ENCODE measurements at regions not wholly inside any gene's neighbourhood (a gene's known extent, or its start where the extent isn't known, plus 50 kb on each side); places are given as distances from the start of the nearest gene placed in this dataset.

DNA sequence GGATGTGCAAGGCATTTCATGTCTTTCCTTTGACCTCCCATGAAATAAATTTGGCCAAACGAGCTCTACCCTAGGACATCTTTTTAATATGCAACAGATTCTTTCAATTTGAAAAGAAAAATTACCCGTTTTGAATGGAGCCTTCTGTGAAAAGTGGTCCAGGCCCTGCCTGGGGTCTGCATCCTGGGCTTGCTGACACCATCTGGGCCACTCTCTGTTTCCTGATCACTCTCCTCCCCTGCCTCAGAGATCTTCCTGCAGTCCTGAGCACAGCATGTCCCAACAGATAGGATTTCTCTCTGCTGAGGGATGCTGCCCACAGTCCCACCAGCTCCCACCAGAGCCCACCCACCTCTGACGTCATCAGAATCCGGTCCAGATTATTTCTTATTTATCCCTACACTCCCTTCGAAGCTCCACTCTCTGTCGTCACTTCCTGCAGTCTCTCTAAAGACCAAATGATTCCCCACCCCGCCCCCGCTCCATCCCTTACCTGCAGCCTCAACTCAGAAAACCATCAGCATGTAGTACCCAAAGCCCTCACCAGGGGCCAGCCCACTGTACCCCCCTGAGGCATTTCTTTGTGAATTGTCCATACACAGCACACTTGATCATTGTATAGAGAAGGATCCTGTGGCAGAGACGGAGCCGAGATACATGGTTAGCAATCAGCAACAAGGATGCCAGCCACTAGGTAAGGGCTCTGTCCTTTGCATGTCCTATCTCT is 192.1 kb upstream of the MGMT start:
- 95% methylated on average over 10 of the region's 10 CpGs for WGBS
- no peak for DNase-seq (ENCODE audit: low read depth in 6 of 9, low spot score in 9 of 9)
- H3K4me3 ChIP-seq (ENCODE audit: low read length in 2 of 2): no peak overlapping the region

DNA sequence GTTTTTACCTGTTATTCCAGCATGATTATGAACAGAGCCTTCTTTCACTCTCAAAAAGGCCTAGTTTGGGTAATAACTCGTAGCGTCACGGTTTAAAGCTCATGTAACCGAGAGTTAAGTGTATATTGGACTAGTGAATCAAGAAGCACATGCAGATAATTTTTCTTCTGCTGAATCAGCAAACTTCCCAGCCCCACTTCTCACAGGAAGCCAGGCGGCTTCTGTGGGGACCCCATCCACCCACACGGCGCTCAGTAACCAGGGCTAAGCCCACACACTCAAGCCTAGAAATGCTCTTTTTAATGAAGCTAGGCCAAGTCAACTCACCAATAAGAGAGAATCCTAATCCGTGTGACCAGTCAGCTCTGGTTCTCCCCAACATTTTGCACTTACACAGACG is 191.2 kb upstream of the MGMT start:
- no peaks in the 10 kb centered on the region for H3K27me3 ChIP-seq (ENCODE audit: control insufficient read depth in 2 of 2, insufficient read depth in 1 of 2, low read length in 1 of 2)
- 51% methylated on average over 9 of the region's 9 CpGs for WGBS
- H3K4me1 ChIP-seq (ENCODE audit: control insufficient read depth in 2 of 2, insufficient read depth in 2 of 2, low read length in 2 of 2): no peaks in the 10 kb centered on the region

More for the DNA sequence above, 192.1 kb upstream of the MGMT start:
- no peak overlapping the region for H3K27ac ChIP-seq (ENCODE audit: low read depth in 1 of 2, low read length in 1 of 2)
- no peaks in the 10 kb centered on the region for H3K9me3 ChIP-seq (ENCODE audit: control insufficient read depth in 2 of 2, insufficient read depth in 1 of 2, low read length in 1 of 2)
- H3K4me1 ChIP-seq (ENCODE audit: control insufficient read depth in 2 of 2, insufficient read depth in 2 of 2, low read length in 2 of 2): no peaks in the 10 kb centered on the region
- no peaks in the 10 kb centered on the region for H3K27me3 ChIP-seq (ENCODE audit: control insufficient read depth in 2 of 2, insufficient read depth in 1 of 2, low read length in 1 of 2)
- no peaks in the 10 kb centered on the region for H3K36me3 ChIP-seq (ENCODE audit: control insufficient read depth in 2 of 2, insufficient read depth in 2 of 2, low read length in 1 of 2)

DNA sequence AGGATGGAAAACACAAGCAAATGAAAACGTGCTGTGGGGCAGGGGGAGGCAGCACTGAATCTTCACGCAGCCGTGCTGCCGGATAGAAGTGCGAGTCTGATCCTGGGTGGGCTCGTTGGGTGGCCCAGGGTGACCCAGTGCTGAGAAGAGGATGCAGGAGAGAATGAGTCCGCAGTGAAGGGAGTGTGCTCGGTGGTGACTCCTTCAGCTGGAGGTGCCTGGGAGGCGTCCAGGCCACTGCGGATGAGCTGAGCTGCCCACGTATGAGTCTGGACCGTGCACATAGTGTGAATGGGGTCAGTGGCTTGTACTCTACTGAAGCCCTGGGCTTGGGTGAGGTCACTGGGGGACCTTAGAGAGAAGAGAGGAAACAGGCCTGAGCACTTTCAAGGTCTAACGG is 190.0 kb upstream of the MGMT start:
- no peak for DNase-seq (ENCODE audit: low read depth in 6 of 9, low spot score in 9 of 9)
- 92% methylated on average over 13 of the region's 13 CpGs for WGBS

More for the DNA sequence above, 191.2 kb upstream of the MGMT start:
- peak in 2 of 9 donors; percentile 4 to 12 for DNase-seq (ENCODE audit: low read depth in 6 of 9, low spot score in 9 of 9)
- no peaks in the 10 kb centered on the region for H3K36me3 ChIP-seq (ENCODE audit: control insufficient read depth in 2 of 2, insufficient read depth in 2 of 2, low read length in 1 of 2)
- no peak overlapping the region for H3K27ac ChIP-seq (ENCODE audit: low read depth in 1 of 2, low read length in 1 of 2)
- H3K4me3 ChIP-seq (ENCODE audit: low read length in 2 of 2): no peak overlapping the region
- H3K9me3 ChIP-seq (ENCODE audit: control insufficient read depth in 2 of 2, insufficient read depth in 1 of 2, low read length in 1 of 2): no peaks in the 10 kb centered on the region

DNA sequence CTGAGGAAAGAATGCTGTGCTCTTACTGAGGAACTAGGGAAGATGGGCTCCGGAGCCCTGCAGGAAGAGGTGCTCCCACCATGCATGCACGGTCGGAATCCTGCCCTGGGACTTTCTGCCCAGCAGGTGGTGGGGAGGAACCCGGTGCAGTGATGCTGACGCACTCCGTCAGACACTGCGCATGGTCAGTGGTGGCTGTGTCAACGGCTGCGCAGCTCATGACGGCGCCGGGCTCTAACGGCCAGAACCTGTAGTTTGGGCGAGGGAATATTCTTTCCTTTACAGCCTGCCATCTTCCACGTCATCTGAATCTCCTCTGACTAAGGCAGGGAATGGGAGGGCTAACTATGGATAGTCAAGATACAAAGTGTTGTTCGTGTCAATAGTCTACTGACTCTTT is 189.2 kb upstream of the MGMT start:
- Histone ChIP-seq H3K4me1 (ENCODE audit: control insufficient read depth in 2 of 2, insufficient read depth in 2 of 2, low read length in 2 of 2) (no peaks in the 10 kb centered on the region), H3K27me3 (ENCODE audit: control insufficient read depth in 2 of 2, insufficient read depth in 1 of 2, low read length in 1 of 2) (no peaks in the 10 kb centered on the region), H3K4me3 (ENCODE audit: low read length in 2 of 2) (no peak overlapping the region), H3K9me3 (ENCODE audit: control insufficient read depth in 2 of 2, insufficient read depth in 1 of 2, low read length in 1 of 2) (no peaks in the 10 kb centered on the region), H3K36me3 (ENCODE audit: control insufficient read depth in 2 of 2, insufficient read depth in 2 of 2, low read length in 1 of 2) (no peaks in the 10 kb centered on the region), H3K27ac (ENCODE audit: low read depth in 1 of 2, low read length in 1 of 2) (no peak overlapping the region)
- no peak for DNase-seq (ENCODE audit: low read depth in 6 of 9, low spot score in 9 of 9)
- 96% methylated on average over 16 of the region's 16 CpGs for WGBS

More for the DNA sequence above, 190.0 kb upstream of the MGMT start:
- Histone ChIP-seq H3K4me1 (ENCODE audit: control insufficient read depth in 2 of 2, insufficient read depth in 2 of 2, low read length in 2 of 2) (no peaks in the 10 kb centered on the region), H3K36me3 (ENCODE audit: control insufficient read depth in 2 of 2, insufficient read depth in 2 of 2, low read length in 1 of 2) (no peaks in the 10 kb centered on the region), H3K27me3 (ENCODE audit: control insufficient read depth in 2 of 2, insufficient read depth in 1 of 2, low read length in 1 of 2) (no peaks in the 10 kb centered on the region), H3K27ac (ENCODE audit: low read depth in 1 of 2, low read length in 1 of 2) (no peak overlapping the region), H3K4me3 (ENCODE audit: low read length in 2 of 2) (no peak overlapping the region), H3K9me3 (ENCODE audit: control insufficient read depth in 2 of 2, insufficient read depth in 1 of 2, low read length in 1 of 2) (no peaks in the 10 kb centered on the region)

DNA sequence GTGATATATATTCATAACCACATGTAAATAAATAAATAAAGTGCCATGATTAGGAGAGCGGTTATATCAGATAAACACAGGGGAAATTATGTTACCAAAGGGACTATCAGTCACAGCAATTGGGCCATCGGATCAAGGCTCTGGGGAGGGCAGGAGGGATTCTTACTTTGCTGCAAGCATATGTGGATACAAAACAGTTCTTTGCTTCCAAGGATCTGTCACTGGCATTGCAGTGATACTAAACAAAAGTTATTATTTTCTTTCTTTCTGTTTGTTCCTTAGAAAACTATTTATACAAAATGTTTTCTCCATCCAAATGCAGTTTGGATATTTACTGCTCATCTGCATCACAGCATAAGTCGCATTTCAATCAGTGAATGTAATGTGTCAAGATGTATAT is 188.4 kb upstream of the MGMT start:
- H3K4me3 ChIP-seq (ENCODE audit: low read length in 2 of 2): no peak overlapping the region
- no peaks in the 10 kb centered on the region for H3K4me1 ChIP-seq (ENCODE audit: control insufficient read depth in 2 of 2, insufficient read depth in 2 of 2, low read length in 2 of 2)
- no peak for DNase-seq (ENCODE audit: low read depth in 6 of 9, low spot score in 9 of 9)
- H3K27ac ChIP-seq (ENCODE audit: low read depth in 1 of 2, low read length in 1 of 2): no peak overlapping the region
- H3K9me3 ChIP-seq (ENCODE audit: control insufficient read depth in 2 of 2, insufficient read depth in 1 of 2, low read length in 1 of 2): no peaks in the 10 kb centered on the region
- WGBS: 96% methylated on average over 3 of the region's 3 CpGs
- H3K36me3 ChIP-seq (ENCODE audit: control insufficient read depth in 2 of 2, insufficient read depth in 2 of 2, low read length in 1 of 2): no peaks in the 10 kb centered on the region
- no peaks in the 10 kb centered on the region for H3K27me3 ChIP-seq (ENCODE audit: control insufficient read depth in 2 of 2, insufficient read depth in 1 of 2, low read length in 1 of 2)

DNA sequence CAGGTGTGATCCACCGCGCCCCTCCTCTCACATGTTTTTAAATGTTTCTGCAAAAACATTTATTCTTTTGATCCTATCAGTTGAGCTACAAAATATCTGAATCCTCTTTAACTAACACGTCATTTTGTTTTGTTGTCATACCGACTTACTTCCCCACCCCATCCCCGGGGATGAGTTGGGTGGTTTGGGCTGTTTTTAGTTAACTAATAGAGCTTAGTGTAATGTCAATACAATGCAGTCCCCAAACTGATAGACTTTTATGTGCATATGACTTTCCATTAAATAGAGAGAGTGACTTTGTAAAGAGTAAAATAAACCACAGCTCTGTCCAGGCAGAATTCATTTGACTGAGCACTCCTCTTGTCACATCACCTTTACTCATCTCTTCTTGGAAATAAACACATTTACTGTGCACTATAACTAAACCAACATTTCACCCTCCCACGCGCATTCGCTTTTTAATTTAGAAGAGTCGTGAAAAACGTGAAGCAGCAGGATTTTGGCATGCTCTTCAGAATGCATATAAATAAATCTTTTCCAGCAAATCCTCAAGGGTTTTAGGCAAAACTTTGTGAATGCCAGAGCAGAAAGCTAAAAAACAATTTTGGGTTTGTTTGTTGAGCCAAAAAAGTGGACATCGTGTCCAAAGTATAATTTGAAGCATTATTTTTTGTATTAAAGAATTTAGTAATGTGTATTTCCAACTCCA is 187.4 kb upstream of the MGMT start:
- Histone ChIP-seq H3K9me3 (ENCODE audit: control insufficient read depth in 2 of 2, insufficient read depth in 1 of 2, low read length in 1 of 2) (no peaks in the 10 kb centered on the region), H3K27ac (ENCODE audit: low read depth in 1 of 2, low read length in 1 of 2) (no peak overlapping the region), H3K4me3 (ENCODE audit: low read length in 2 of 2) (no peak overlapping the region), H3K36me3 (ENCODE audit: control insufficient read depth in 2 of 2, insufficient read depth in 2 of 2, low read length in 1 of 2) (no peaks in the 10 kb centered on the region), H3K27me3 (ENCODE audit: control insufficient read depth in 2 of 2, insufficient read depth in 1 of 2, low read length in 1 of 2) (no peaks in the 10 kb centered on the region), H3K4me1 (ENCODE audit: control insufficient read depth in 2 of 2, insufficient read depth in 2 of 2, low read length in 2 of 2) (no peaks in the 10 kb centered on the region)
- 95% methylated on average over 11 of the region's 11 CpGs for WGBS
- DNase-seq (ENCODE audit: low read depth in 6 of 9, low spot score in 9 of 9): no peak

DNA sequence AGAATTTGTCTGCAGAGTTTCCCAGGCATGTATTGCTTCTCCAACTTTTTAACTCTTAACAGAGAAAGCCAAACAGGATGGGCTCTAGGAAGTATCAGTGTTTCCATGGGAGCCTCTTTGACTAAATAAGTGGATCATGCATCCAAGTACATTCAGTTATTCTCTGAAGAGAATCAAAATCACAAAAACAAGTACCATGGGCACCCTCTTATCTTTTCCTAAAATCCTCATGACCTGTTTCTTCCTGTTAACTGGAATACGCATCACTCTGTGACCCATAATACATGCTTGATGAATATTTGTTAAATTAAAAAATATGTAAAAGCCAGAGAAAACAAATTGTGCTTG is 186.9 kb upstream of the MGMT start:
- Histone ChIP-seq H3K4me3 (ENCODE audit: low read length in 2 of 2) (no peak overlapping the region), H3K36me3 (ENCODE audit: control insufficient read depth in 2 of 2, insufficient read depth in 2 of 2, low read length in 1 of 2) (no peaks in the 10 kb centered on the region), H3K27ac (ENCODE audit: low read depth in 1 of 2, low read length in 1 of 2) (no peak overlapping the region), H3K4me1 (ENCODE audit: control insufficient read depth in 2 of 2, insufficient read depth in 2 of 2, low read length in 2 of 2) (no peaks in the 10 kb centered on the region), H3K9me3 (ENCODE audit: control insufficient read depth in 2 of 2, insufficient read depth in 1 of 2, low read length in 1 of 2) (no peaks in the 10 kb centered on the region), H3K27me3 (ENCODE audit: control insufficient read depth in 2 of 2, insufficient read depth in 1 of 2, low read length in 1 of 2) (no peaks in the 10 kb centered on the region)
- WGBS: 99% methylated on average over 1 of the region's 1 CpG
- no peak for DNase-seq (ENCODE audit: low read depth in 6 of 9, low spot score in 9 of 9)

DNA sequence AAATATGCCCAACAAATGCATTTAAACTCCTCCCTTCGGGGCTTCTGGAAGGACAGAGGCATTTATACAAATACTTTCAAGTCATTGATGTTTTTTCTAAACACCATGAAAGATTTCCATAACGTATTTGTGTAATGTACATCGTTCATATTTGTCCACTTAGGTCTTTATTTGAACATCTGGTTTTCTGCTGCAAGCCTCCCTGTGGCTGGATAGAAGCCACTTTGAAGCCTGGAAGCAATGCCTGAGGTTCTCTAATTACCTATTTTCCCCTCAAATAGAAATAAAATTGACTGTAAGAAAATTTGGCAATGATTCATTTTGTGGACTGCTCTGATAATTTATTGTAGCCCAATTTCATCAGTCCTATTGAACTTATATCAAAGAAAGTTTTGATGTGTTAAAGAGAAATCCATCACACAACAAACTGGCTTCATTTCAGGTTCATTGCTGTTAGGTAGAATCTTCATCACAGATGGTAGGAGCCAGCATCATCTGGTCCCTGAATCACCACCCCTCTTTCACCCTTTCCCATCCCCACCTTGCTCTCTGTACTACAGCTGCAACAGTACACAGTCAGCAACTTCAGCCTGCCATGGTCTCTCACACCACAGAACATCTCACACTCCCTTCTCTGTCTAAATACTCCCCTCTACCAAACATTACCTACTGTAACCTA is 186.0 kb upstream of the MGMT start:
- H3K9me3 ChIP-seq (ENCODE audit: control insufficient read depth in 2 of 2, insufficient read depth in 1 of 2, low read length in 1 of 2): no peaks in the 10 kb centered on the region
- no peaks in the 10 kb centered on the region for H3K36me3 ChIP-seq (ENCODE audit: control insufficient read depth in 2 of 2, insufficient read depth in 2 of 2, low read length in 1 of 2)
- 90% methylated on average over 3 of the region's 3 CpGs for WGBS
- H3K27ac ChIP-seq (ENCODE audit: low read depth in 1 of 2, low read length in 1 of 2): no peak overlapping the region
- no peak for DNase-seq (ENCODE audit: low read depth in 6 of 9, low spot score in 9 of 9)
- no peak overlapping the region for H3K4me3 ChIP-seq (ENCODE audit: low read length in 2 of 2)
- H3K27me3 ChIP-seq (ENCODE audit: control insufficient read depth in 2 of 2, insufficient read depth in 1 of 2, low read length in 1 of 2): no peaks in the 10 kb centered on the region
- no peaks in the 10 kb centered on the region for H3K4me1 ChIP-seq (ENCODE audit: control insufficient read depth in 2 of 2, insufficient read depth in 2 of 2, low read length in 2 of 2)

DNA sequence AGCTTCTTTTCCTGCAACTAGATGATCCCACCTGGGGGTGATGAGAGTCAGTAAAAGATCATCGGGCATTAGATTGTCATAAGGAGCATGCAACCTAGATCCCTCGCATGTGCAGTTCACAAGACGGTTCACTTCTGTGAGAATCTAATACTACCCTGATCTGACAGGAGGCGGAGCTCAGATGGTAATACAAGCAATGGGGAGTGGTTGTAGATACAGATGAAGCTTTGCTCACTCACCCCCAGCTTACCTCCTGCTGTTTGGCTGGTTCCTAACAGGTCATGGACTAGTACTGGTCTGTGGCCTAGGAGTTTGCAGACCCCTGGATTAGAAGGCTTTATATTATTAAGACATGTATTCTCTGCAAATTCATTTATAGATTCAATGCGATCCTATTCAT is 181.6 kb upstream of the MGMT start:
- WGBS: 97% methylated on average over 5 of the region's 5 CpGs

More for the DNA sequence above, 181.6 kb upstream of the MGMT start:
- Histone ChIP-seq H3K27ac (ENCODE audit: low read depth in 1 of 2, low read length in 1 of 2) (no peak overlapping the region), H3K27me3 (ENCODE audit: control insufficient read depth in 2 of 2, insufficient read depth in 1 of 2, low read length in 1 of 2) (no peaks in the 10 kb centered on the region), H3K36me3 (ENCODE audit: control insufficient read depth in 2 of 2, insufficient read depth in 2 of 2, low read length in 1 of 2) (no peaks in the 10 kb centered on the region), H3K4me1 (ENCODE audit: control insufficient read depth in 2 of 2, insufficient read depth in 2 of 2, low read length in 2 of 2) (no peaks in the 10 kb centered on the region), H3K4me3 (ENCODE audit: low read length in 2 of 2) (no peak overlapping the region), H3K9me3 (ENCODE audit: control insufficient read depth in 2 of 2, insufficient read depth in 1 of 2, low read length in 1 of 2) (no peaks in the 10 kb centered on the region)
- no peak for DNase-seq (ENCODE audit: low read depth in 6 of 9, low spot score in 9 of 9)

Measured in thymus (tissue), 11 donors.